SK-N-SH treated with all-trans-retinoic acid at 6 μM for 48 hours (cell line): ENCODE measurements at regions not wholly inside any gene's neighbourhood (a gene's known extent, or its start where the extent isn't known, plus 50 kb on each side); places are given as distances from the start of the nearest gene placed in this dataset.

Experiments
- PATZ1 ChIP-seq: fragments of 250-450 bp; sonication (Bioruptor Pico); IDR thresholded peaks from 2 replicates; pipeline ENCODE4 v1.8.0; 2020; ENCODE audit warnings: mild to moderate bottlenecking, moderate library complexity, borderline replicate concordance
- SNAI2 ChIP-seq: fragments of 250-450 bp; sonication (Bioruptor Pico); IDR thresholded peaks from 2 replicates; pipeline ENCODE4 v1.5.0; 2020; ENCODE audit warnings: mild to moderate bottlenecking, moderate library complexity
- ZC3H10 ChIP-seq: fragments of 250-450 bp; sonication (Bioruptor Pico); IDR thresholded peaks from 2 replicates; pipeline ENCODE4 v1.5.1; 2021; ENCODE audit warnings: mild to moderate bottlenecking, moderate library complexity

DNA sequence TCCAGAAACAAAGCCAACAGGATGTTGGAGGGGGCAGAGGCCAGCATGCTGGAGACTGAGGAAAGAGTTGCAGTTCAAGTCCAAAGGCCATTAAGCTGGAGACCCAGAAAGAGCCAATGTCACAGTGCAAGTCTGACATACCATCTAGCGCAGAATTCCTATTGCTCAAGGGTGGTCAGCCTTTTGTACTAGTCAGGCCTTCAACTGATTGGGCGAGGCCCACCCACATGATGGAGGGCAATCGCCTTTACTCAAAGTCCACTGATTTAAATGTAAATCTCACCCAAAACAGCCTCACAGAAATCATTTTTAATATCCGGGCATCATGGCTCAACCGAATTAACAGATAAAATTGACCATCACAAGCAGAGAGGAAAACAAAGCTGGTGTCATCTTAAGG, 113.9 kb downstream of the RCN1 start:
- TF ChIP-seq SNAI2 (CRISPR knock-in tag) (no peak), PATZ1 (no peak), ZC3H10 (CRISPR knock-in tag) (no peak)
